Inflammatory macrophage treated with lipopolysaccharide for 1 hour (primary cell): ENCODE measurements at regions not wholly inside any gene's neighbourhood (a gene's known extent, or its start where the extent isn't known, plus 50 kb on each side); places are given as distances from the start of the nearest gene placed in this dataset.

Source experiments
- DNase-seq, 2 donors: peaks; one replicate each; pipeline ENCODE4 v3.0.0-alpha.2; 2020 to 2022

DNA sequence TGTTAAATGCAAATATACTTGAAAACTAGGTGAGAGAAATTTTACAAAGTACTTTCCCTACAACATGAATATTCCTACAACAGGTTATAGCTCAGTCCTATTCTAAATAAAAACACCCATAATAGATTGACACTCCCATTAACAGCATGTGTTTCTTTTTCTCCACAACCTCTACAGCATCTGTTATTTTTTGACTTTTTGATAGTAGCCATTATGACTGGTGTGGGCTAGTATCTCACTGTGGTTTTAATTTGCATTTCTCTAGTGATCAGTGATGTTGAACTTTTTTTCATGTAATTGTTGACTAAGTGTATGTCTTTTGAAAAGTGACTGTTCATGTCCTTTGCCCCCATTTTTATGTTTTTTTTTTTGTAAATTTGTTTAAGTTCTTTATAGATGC, 1506.1 kb upstream of the CDH9 start:
- DNase-seq, result no peak

- DNase-seq, result no peak
Observed at GRCh38 chr5:28543473-28544098, 1505.2 kb upstream of the CDH9 start.

GRCh38 chr5:28542987-28543386, 1504.6 kb upstream of the CDH9 start:
- no peak for DNase-seq

GRCh38 chr5:28523888-28524635, 1485.7 kb upstream of the CDH9 start:
- no peak for DNase-seq

- DNase-seq, result no peak
Observed at GRCh38 chr5:28523416-28523815, 1485.0 kb upstream of the CDH9 start.

DNA sequence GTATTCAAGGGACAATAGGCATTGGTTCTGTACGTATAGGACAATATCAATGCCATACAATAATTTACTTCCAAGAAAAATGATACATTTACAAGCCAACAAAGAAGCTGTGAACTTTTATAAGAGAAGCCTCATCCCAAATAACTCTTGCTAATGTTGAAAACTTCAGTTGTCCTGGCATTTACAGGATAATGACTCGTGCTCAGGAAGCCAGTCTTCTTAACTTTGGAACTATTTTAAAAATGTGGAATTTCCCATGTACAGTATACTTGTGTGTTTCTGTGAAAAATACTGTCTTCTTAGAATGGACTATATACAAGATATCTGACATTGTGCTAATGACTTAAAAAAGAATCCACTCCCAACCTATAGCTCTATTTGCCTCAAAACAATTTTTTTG, 1479.3 kb upstream of the CDH9 start:
- no peak for DNase-seq

- no peak for DNase-seq
Observed at GRCh38 chr5:28516722-28517121, 1478.3 kb upstream of the CDH9 start.

DNA sequence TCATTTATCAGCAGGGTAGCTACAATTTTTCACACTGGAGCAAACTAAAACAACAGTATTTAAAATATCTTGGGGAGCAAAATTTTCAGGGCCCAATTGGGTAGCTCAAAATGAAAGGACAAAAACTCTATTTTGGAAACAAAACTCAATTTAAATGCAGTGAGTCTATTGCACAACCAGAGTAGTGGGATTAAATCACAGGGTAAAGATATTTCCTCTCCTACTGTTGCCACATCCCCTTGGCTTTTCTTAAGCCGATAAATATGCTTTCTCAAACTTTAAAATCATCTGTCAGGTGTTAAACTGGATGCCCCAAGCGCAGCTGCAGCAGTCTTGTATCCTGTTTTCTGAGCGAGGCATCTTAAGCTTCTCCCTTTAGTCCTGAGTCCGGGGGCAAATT, 1474.3 kb upstream of the CDH9 start:
- DNase-seq, result no peak

- no peak for DNase-seq
Observed at GRCh38 chr5:28505121-28505520, 1466.7 kb upstream of the CDH9 start.

DNA sequence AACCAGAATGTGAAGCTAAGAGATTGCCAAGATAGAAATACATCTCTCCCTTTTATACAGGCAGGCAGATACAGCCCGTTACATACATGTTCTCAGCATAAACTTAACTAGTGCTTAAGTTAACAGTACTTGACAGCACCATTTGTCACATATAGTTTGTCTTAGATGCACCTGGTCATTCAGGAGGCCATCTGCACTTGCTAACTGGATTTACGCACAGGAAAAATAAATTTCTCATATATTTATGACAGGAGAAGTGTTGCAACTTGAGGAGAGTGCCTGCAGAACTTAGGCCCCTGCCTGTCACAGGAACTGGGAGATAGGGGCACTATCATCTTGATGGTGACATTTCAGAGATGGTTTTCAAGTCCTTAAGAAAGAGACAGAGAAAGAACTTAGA, 1462.1 kb upstream of the CDH9 start:
- no peak for DNase-seq

DNA sequence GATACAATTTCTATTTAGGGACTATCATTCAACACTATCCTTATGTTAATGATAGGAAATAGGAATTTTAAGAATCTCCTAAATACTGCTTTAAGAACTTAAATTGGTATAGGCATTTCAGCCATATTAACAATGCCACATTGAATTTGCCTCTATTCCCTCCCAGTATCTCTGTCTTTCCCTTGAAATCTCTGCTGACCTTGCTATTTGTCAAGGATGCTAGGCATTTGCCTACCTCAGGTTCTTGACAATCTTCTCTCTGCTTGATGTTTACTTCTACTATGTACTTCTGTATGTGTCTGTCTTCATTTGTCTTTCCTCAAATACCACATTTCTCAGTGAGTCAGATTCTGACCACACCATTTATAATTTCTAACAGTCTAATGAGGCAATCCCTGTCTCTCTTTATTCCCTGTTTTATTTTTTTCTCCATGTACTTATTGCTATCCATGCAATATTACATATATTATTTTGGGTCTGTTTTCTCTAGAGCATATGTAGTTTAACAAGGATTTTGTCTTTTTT, 1461.4 kb upstream of the CDH9 start:
- DNase-seq, result no peak

GRCh38 chr5:28495876-28496275, 1457.5 kb upstream of the CDH9 start:
- no peak for DNase-seq

DNA sequence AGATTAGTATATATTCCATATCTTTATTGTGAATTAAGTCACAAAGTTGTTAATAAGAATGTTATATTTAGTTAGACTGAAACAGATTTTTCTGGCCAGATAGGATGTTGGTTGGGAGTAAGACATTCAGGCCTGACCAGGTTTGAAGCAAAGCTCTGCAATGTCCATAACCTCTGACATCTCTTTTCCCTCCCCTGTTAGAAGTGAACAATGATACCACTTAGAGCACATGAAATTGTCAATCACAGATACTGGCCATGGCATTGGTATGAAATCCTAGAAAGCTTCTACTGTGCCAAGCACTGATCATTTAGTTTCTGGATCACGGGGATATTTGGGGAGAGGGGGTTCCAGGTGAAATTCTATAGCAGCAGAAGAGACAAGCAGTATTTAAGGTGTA, 1455.1 kb upstream of the CDH9 start:
- DNase-seq, result no peak

- DNase-seq, result no peak
Observed at GRCh38 chr5:28488752-28489151, 1450.4 kb upstream of the CDH9 start.

GRCh38 chr5:28483327-28484025, 1445.1 kb upstream of the CDH9 start:
- no peak for DNase-seq

DNA sequence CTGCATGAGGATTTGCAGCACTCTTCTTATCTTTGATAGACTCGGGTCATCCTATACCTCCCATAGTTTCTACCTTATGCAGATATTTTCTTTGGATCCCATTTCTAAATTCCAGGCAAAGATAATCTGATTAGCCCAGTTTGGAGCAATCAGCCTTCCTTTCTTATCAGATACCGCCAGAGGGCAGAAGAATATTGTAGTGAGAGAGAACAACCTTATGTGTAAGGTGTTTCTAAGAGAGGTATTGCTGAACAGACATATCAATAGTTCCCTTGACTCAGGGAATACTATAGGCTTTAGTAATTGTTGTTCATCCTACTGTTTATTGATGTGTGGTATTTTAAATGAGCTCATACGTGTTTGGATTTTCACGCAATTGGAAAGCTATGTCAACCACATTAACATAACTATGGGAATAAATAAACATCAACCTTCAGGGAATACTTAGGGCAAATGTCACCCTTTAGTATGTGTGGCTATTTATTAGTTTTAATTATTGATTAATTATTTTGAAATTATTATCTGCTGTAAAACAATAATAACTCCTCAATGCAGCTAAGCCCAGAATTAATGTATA, 1435.2 kb upstream of the CDH9 start:
- DNase-seq, result no peak

GRCh38 chr5:28468166-28468565, 1429.8 kb upstream of the CDH9 start:
- DNase-seq, result no peak

DNA sequence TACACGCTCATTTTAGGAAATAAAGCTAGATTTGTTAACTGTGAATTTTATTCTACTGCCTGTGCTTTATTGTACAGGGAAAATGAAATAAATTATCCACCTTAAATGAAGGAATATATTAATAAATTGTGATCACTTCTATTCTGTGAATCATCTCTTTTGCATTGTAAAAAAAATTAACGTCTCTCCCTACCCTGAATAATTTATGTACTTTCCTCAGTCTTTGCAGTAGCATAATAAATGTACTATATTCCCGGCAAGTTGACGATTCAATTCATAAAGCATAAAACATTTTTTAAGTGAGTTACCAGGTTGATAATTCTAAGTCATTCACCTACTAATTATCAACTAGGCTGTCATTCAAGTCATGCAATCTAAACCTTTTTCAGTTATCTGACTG, 1425.3 kb upstream of the CDH9 start:
- DNase-seq, result no peak

DNA sequence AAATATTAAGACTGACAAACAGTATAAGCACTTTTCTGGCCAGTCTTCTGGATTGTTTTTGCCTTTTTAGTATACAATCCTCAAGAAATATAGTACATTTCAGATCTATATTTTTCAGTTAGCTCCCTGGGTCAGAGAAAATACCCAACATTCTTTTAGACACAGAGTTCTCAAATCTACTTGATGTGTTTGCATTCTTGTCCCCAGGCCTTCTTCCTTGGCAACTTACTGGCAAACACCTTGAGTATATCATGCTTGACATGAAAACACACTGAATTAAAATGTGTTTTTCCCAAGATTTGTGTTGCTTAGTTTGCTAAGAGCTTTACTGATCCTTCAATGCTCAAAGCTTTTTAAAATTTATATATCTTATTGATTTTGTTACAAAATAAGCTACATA, 1413.1 kb upstream of the CDH9 start:
- DNase-seq, result no peak

DNA sequence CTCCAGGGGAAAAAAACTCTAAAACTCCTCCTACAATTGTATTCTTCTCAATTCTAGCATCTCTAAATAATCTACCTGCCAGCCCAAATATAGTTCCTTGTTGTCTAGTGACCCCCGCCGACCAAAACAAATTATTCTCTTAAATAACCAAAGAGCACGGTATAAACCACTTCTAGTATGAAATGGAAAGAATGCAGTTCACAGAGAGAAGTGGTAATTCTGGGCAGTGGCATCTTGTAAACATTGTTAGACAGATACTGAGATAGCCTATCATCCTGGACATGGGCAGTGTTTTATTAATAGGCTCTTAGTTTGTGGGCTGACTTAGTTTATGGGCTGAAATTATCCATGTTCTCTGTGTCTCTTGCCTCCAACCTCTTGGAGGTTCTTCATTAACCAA, 1412.6 kb upstream of the CDH9 start:
- DNase-seq, result no peak

DNA sequence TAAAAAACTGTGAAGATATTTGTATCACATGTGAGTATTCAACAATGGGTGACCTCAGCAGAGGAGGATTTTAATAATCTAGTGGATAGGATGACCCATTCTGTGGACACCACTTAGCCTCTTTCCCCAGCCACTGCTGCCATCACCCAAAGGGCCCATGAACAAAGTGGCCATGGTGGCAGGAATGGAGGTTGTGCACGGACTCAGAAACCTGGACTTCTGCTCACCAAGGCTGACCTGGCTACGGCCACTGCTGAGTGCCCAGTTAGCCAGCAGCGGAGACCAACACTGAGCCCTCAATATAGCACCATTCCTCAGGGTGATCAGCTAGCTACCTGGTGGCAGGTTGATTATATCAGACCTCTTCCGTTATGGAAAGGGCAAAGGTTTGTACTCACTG, 1410.4 kb upstream of the CDH9 start:
- DNase-seq, result no peak

- DNase-seq, result no peak
Observed at GRCh38 chr5:28430565-28431178, 1392.3 kb upstream of the CDH9 start.

GRCh38 chr5:28421141-28421540, 1382.8 kb upstream of the CDH9 start:
- DNase-seq, result no peak
